Endothelial cell of umbilical vein (primary cell): ENCODE measurements at regions not wholly inside any gene's neighbourhood (a gene's known extent, or its start where the extent isn't known, plus 50 kb on each side); places are given as distances from the start of the nearest gene placed in this dataset.

Experiments used
- BruUV-seq: library from RNA; stranded (reverse); fragments of 400-500 nt; replicated peaks from 2 replicates; lab custom pipeline; 2021; lab: Mats Ljungman, UMichigan
- CTCF ChIA-PET: fragments of 300-600, 350-600 bp; sonication (Branson Sonifier 250); formaldehyde crosslinking; loops from one replicate; lab custom pipeline; 2021; ENCODE audit warnings: antibody characterized with exemption, inconsistent platforms; lab: Charles Lee
- POLR2A ChIA-PET: fragments of 300-600, 350-600 bp; sonication (Branson Sonifier 250); formaldehyde crosslinking; loops from one replicate; lab custom pipeline; 2021; ENCODE audit warnings: antibody characterized with exemption, inconsistent platforms; lab: Charles Lee
- DNase-seq: peaks from one replicate; pipeline ENCODE4 v3.0.0-alpha.2; 2011; ENCODE audit warnings: low read depth, low spot score
- FAIRE-seq: peaks from 2 replicates; lab custom pipeline; 2011; peaks lifted over from hg19 to GRCh38; lab: Jason Lieb, UNC
- H2AFZ ChIP-seq: 2 replicates; pipeline ENCODE4 v1.6.0; 2012; ENCODE audit warnings: low read depth, low read length, control low read depth, inconsistent platforms
- H3K27ac ChIP-seq: 2 replicates; pipeline ENCODE4 v1.5.1; 2011; ENCODE audit warnings: low read depth, mild to moderate bottlenecking, control low read depth, low read length, moderate library complexity; ENCODE audit not compliant: insufficient read depth
- H3K27me3 ChIP-seq, 2 experiments: 2 replicates each; pipeline versions ENCODE4 v1.6.0 to v1.6.1; 2011; ENCODE audit warnings: low read length in 2 of 2, mixed read lengths in 1 of 2; ENCODE audit not compliant: control insufficient read depth in 2 of 2, insufficient read depth in 2 of 2
- H3K36me3 ChIP-seq, 2 experiments: 2 replicates in 1 of 2; 3 replicates in 1 of 2; pipeline ENCODE4 v1.5.1; 2011; ENCODE audit warnings: low read length in 2 of 2, mild to moderate bottlenecking in 1 of 2, moderate library complexity in 1 of 2; ENCODE audit not compliant: control insufficient read depth in 2 of 2, insufficient read depth in 2 of 2; ENCODE audit errors: extremely low read depth in 1 of 2
- H3K4me1 ChIP-seq: 3 replicates; pipeline ENCODE4 v1.5.1; 2011; ENCODE audit warnings: mild to moderate bottlenecking, low read length; ENCODE audit not compliant: control insufficient read depth, insufficient read depth; ENCODE audit errors: extremely low read depth
- H3K4me2 ChIP-seq: 2 replicates; pipeline ENCODE4 v1.6.1; 2011; ENCODE audit warnings: low read length, control low read depth, mixed read lengths; ENCODE audit not compliant: insufficient read depth
- H3K4me3 ChIP-seq, 3 experiments: fragments of 200-600 bp in 1 of 3; sonication (generic), shearing (Covaris generic) in 1 of 3; replicated peaks in 1 of 3; 2 replicates each; pipeline ENCODE4 v1.5.1; 2011 to 2016; ENCODE audit warnings: control low read depth in 3 of 3, low read length in 3 of 3, mild to moderate bottlenecking in 2 of 3, inconsistent platforms in 1 of 3, low read depth in 1 of 3, moderate library complexity in 1 of 3; ENCODE audit not compliant: insufficient read depth in 1 of 3
- H3K79me2 ChIP-seq: 2 replicates; pipeline ENCODE4 v1.6.0; 2012; ENCODE audit warnings: low read length, inconsistent platforms; ENCODE audit not compliant: control insufficient read depth, insufficient read depth
- H3K9ac ChIP-seq: replicated peaks from 2 replicates; pipeline ENCODE3; 2011; ENCODE audit warnings: low read length, control low read depth; ENCODE audit not compliant: insufficient read depth; ENCODE audit errors: extremely low read depth
- H3K9me1 ChIP-seq: replicated peaks from 3 replicates; pipeline ENCODE4 v1.6.0; 2011; ENCODE audit warnings: mild to moderate bottlenecking, low read length; ENCODE audit not compliant: control insufficient read depth, insufficient read depth; ENCODE audit errors: extremely low read depth
- H3K9me3 ChIP-seq: replicated peaks from 2 replicates; pipeline ENCODE4 v1.5.1; 2012; ENCODE audit warnings: low read length, inconsistent platforms; ENCODE audit not compliant: control insufficient read depth, insufficient read depth
- H4K20me1 ChIP-seq: replicated peaks from 2 replicates; pipeline ENCODE3; 2011; ENCODE audit warnings: mild to moderate bottlenecking, low read length; ENCODE audit not compliant: control insufficient read depth, insufficient read depth; ENCODE audit errors: extremely low read depth
- CTCF ChIP-seq, 2 donors: IDR thresholded peaks; 1 replicate in 1 of 2; 2 replicates in 1 of 2; pipeline ENCODE4 v1.5.1; 2011; ENCODE audit warnings: low read length in 2 of 2, mild to moderate bottlenecking in 2 of 2, moderate library complexity in 2 of 2, control low read depth in 1 of 2, inconsistent platforms in 1 of 2, low read depth in 1 of 2; ENCODE audit not compliant: insufficient read depth in 1 of 2; ENCODE audit errors: extremely low read depth in 1 of 2
- EZH2 ChIP-seq: IDR thresholded peaks from 2 replicates; pipeline ENCODE4 v1.6.1; 2012; ENCODE audit warnings: borderline replicate concordance, low read depth, mild to moderate bottlenecking, moderate library complexity, low read length, inconsistent platforms; ENCODE audit not compliant: severe bottlenecking
- FOS ChIP-seq: IDR thresholded peaks from 2 replicates; pipeline ENCODE4 v1.6.1; 2011; ENCODE audit warnings: mild to moderate bottlenecking, low read length, moderate library complexity, borderline replicate concordance; ENCODE audit not compliant: insufficient read depth
- GATA2 ChIP-seq: IDR thresholded peaks from 2 replicates; pipeline ENCODE4 v1.7.0; 2011; ENCODE audit warnings: low read depth, mild to moderate bottlenecking, moderate library complexity, mixed read lengths, low read length; ENCODE audit not compliant: insufficient read length, insufficient read depth
- JUN ChIP-seq: IDR thresholded peaks from 2 replicates; pipeline ENCODE4 v1.6.1; 2011; ENCODE audit warnings: borderline replicate concordance, low read depth; ENCODE audit not compliant: insufficient read length, insufficient read depth
- MYC ChIP-seq: IDR thresholded peaks from one replicate; pipeline ENCODE4 v1.6.1; 2011; ENCODE audit warnings: mild to moderate bottlenecking, low read depth, low read length
- POLR2A ChIP-seq: IDR thresholded peaks from 2 replicates; pipeline ENCODE4 v1.6.1; 2012; ENCODE audit warnings: low read depth, mild to moderate bottlenecking, control low read depth, low read length
- POLR2AphosphoS5 ChIP-seq: IDR thresholded peaks from 2 replicates; pipeline ENCODE4 v1.6.1; 2012; ENCODE audit warnings: low read depth, mild to moderate bottlenecking, control low read depth, low read length, moderate library complexity; ENCODE audit not compliant: insufficient read depth
- dilution Hi-C: fragments of 300-500 bp; cut with MboI; formaldehyde crosslinking; loops from one replicate; pipeline ENCODE4 v1.15.0; 2019; ENCODE audit warnings: low sequenced_read_pairs; ENCODE audit not compliant: extremely low pct_ligation_motif_present
- intact Hi-C: fragments of 100-400 bp; cut with micrococcal nuclease; formaldehyde crosslinking; loops from one replicate; pipeline ENCODE4 v1.10.0; 2022
- TF ChIP-seq, protein P1 (sequence below): IDR thresholded peaks from 2 replicates; pipeline ENCODE4 v1.6.1; 2011; ENCODE audit not compliant: insufficient read depth, insufficient read length

DNA sequence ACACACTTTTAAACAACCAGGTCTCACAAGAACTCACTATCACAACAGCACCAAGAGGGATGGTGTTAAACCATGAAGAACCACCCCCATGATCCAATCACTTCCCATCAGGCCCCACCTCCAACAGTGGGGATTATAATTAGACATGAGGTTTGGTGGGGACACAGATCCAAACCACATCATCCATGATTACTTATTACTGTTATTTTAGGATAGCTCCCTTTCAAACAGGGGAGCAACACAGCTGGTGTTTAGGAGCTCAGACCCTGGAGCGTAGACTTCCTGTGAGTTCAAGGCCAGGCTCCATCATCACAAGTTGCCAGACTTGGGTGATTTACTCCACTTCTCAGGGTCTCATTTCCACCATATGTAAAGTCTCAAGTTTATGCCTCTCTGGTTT lies 382.7 kb downstream of the HRH4 start:
- no peaks in the 10 kb centered on the region for H3K9me3 ChIP-seq
- no peak overlapping the region for H3K4me3 ChIP-seq
- dilution Hi-C loops: no loop called here
- ChIA-PET POLR2A (no interaction called here), CTCF (interaction anchor here (0.7 kb wide), 1 partner anchor 45 kb away, joined by 5 read pairs; no protein-coding TSS in a partner anchor)
- TF ChIP-seq, protein P1, sequence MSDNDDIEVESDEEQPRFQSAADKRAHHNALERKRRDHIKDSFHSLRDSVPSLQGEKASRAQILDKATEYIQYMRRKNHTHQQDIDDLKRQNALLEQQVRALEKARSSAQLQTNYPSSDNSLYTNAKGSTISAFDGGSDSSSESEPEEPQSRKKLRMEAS: no peak
- TF ChIP-seq EZH2: no peak
- no peak for TF ChIP-seq JUN
- no peak for TF ChIP-seq POLR2AphosphoS5
- no peak for TF ChIP-seq GATA2
- no peak for TF ChIP-seq CTCF (IDR thresholded peaks at IDR 0.05; ENCODE audit: extremely low read depth in 1 of 2, insufficient read depth in 1 of 2, low read depth in 1 of 2, low read length in 2 of 2)
- TF ChIP-seq FOS: no peak
- no peak for TF ChIP-seq MYC
- TF ChIP-seq POLR2A: no peak
- no peaks in the 10 kb centered on the region for H3K9me1 ChIP-seq
- H3K36me3 ChIP-seq: no peaks in the 10 kb centered on the region
- H3K9ac ChIP-seq: no peak overlapping the region
- peaks cover 15 to 18% of the 10 kb centered on the region in 2 experiments for H3K27me3 ChIP-seq
- H3K4me1 ChIP-seq: no peaks in the 10 kb centered on the region
- H3K79me2 ChIP-seq: no peaks in the 10 kb centered on the region
- H2AFZ ChIP-seq: no peak overlapping the region
- no TSS peak for BruUV-seq
- H3K4me2 ChIP-seq: no peak overlapping the region
- no peaks in the 10 kb centered on the region for H4K20me1 ChIP-seq
- FAIRE-seq (no peak), DNase-seq (no peak)
- intact Hi-C loops: no loop called here
- no peak overlapping the region for H3K27ac ChIP-seq
